BLaER1 treated with 17β-estradiol and CSF1 and Interleukin-3, amounts not matched to agents 10 nM and 100 nM (cell line): ENCODE measurements at regions not wholly inside any gene's neighbourhood (a gene's known extent, or its start where the extent isn't known, plus 50 kb on each side); places are given as distances from the start of the nearest gene placed in this dataset.
A peak's percentile ranks its signal among the peaks of the same experiment; 100 is the strongest.

ENCODE experiments used
- H3K27ac ChIP-seq, 11 experiments: shearing (Covaris generic); formaldehyde crosslinking; 2 replicates each; pipeline ENCODE4 v1.8.1; 2022
- H3K27me3 ChIP-seq, 11 experiments: shearing (Covaris generic); formaldehyde crosslinking; 2 replicates each; pipeline ENCODE4 v1.8.1; 2022
- H3K36me3 ChIP-seq, 11 experiments: shearing (Covaris generic); formaldehyde crosslinking; 2 replicates each; pipeline ENCODE4 v1.8.1; 2022
- H3K4me1 ChIP-seq, 10 experiments: shearing (Covaris generic); formaldehyde crosslinking; 2 replicates each; pipeline ENCODE4 v1.8.1; 2022
- H3K4me2 ChIP-seq, 11 experiments: shearing (Covaris generic); formaldehyde crosslinking; 2 replicates each; pipeline ENCODE4 v1.8.1; 2022
- H3K4me3 ChIP-seq, 10 experiments: shearing (Covaris generic); formaldehyde crosslinking; 2 replicates each; pipeline ENCODE4 v1.8.1; 2022
- H3K9ac ChIP-seq, 11 experiments: shearing (Covaris generic); formaldehyde crosslinking; 2 replicates each; pipeline ENCODE4 v1.8.1; 2022
- H3K9me3 ChIP-seq, 11 experiments: shearing (Covaris generic); formaldehyde crosslinking; replicated peaks in 1 of 11; 2 replicates each; pipeline ENCODE4 v1.8.1; 2022
- H4K20me1 ChIP-seq, 11 experiments: shearing (Covaris generic); formaldehyde crosslinking; 2 replicates each; pipeline ENCODE4 v1.8.1; 2022
- Cebpa-rat ChIP-seq, 11 experiments: shearing (Covaris generic); IDR thresholded peaks; 2 replicates each; pipeline ENCODE4 v1.8.1; 2022

- H3K36me3 ChIP-seq: peaks cover 0 to 10% (median 0%) of the 10 kb centered on the region in 11 experiments; a peak in 1 of 22 replicates
- TF ChIP-seq Cebpa-rat (IDR thresholded peaks at IDR 0.05): no peak
- peak overlapping the region; percentile 64 to 98 (median 83) for H3K27ac ChIP-seq
- H3K4me2 ChIP-seq: peak overlapping the region; percentile 79 to 99 (median 89)
- H4K20me1 ChIP-seq: no peaks in the 10 kb centered on the region
- H3K27me3 ChIP-seq: no peaks in the 10 kb centered on the region
- H3K4me1 ChIP-seq: peaks cover 26 to 68% (median 29%) of the 10 kb centered on the region in 10 experiments; a peak in 19 of 20 replicates
- peak overlapping the region in 7 of 11 experiments; percentile 78 to 93 (median 85); a peak in 12 of 22 replicates for H3K9ac ChIP-seq
- H3K4me3 ChIP-seq: peak overlapping the region in 1 of 10 experiments; percentile 53; a peak in 2 of 20 replicates
- peaks cover 10 to 20% (median 15%) of the 10 kb centered on the region in 11 experiments for H3K9me3 ChIP-seq
Observed at GRCh38 chr5:91281401-91281800, 101.7 kb downstream of the ARRDC3 start.

GRCh38 chr5:91280362-91281269, 102.5 kb downstream of the ARRDC3 start:
- TF ChIP-seq Cebpa-rat (IDR thresholded peaks at IDR 0.05): no peak
- peak overlapping the region; percentile 64 to 98 (median 83) for H3K27ac ChIP-seq
- peak overlapping the region; percentile 68 to 93 (median 82) for H3K9ac ChIP-seq
- no peaks in the 10 kb centered on the region for H3K27me3 ChIP-seq
- peaks cover 0 to 7% (median 0%) of the 10 kb centered on the region in 11 experiments; a peak in 1 of 22 replicates for H3K36me3 ChIP-seq
- peak overlapping the region; percentile 53 to 71 (median 59) for H3K4me3 ChIP-seq
- H3K4me1 ChIP-seq: peaks cover 26 to 67% (median 29%) of the 10 kb centered on the region in 10 experiments; a peak in 19 of 20 replicates
- peaks cover 9 to 17% (median 11%) of the 10 kb centered on the region in 11 experiments for H3K9me3 ChIP-seq
- H4K20me1 ChIP-seq: no peaks in the 10 kb centered on the region
- peak overlapping the region; percentile 79 to 99 (median 89) for H3K4me2 ChIP-seq

DNA sequence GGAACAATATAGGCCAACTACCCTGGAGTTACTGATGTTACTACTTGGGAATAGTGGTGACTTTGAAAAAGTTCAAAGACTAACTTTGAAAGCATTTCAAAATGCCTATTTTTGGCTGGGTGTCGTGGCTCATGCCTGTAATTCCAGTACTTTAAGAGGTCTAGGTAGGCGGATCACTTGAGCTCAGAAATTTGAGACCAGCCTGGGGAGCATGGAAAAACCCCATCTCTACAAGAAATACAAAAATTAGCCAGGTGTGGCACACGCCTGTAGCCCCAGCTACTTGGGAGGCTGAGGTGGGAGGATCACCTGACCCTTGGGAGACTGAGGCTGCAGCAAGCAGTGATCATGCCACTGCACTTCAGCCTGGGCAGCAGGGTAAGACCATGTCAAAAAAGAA, 105.3 kb downstream of the ARRDC3 start:
- H3K9ac ChIP-seq: no peak overlapping the region
- H3K36me3 ChIP-seq: no peaks in the 10 kb centered on the region
- H3K27me3 ChIP-seq: no peaks in the 10 kb centered on the region
- H3K4me3 ChIP-seq: no peak overlapping the region
- peak overlapping the region in 4 of 11 experiments; percentile 19 to 79 (median 46); a peak in 6 of 22 replicates for H3K4me2 ChIP-seq
- H4K20me1 ChIP-seq: no peaks in the 10 kb centered on the region
- peaks cover 28 to 43% (median 33%) of the 10 kb centered on the region in 10 experiments; a peak in 19 of 20 replicates for H3K4me1 ChIP-seq
- TF ChIP-seq Cebpa-rat (IDR thresholded peaks at IDR 0.05): no peak
- H3K9me3 ChIP-seq: no peaks in the 10 kb centered on the region; a peak in 1 of 22 replicates
- H3K27ac ChIP-seq: peak overlapping the region in 2 of 11 experiments; percentile 15 to 69; a peak in 2 of 22 replicates

DNA sequence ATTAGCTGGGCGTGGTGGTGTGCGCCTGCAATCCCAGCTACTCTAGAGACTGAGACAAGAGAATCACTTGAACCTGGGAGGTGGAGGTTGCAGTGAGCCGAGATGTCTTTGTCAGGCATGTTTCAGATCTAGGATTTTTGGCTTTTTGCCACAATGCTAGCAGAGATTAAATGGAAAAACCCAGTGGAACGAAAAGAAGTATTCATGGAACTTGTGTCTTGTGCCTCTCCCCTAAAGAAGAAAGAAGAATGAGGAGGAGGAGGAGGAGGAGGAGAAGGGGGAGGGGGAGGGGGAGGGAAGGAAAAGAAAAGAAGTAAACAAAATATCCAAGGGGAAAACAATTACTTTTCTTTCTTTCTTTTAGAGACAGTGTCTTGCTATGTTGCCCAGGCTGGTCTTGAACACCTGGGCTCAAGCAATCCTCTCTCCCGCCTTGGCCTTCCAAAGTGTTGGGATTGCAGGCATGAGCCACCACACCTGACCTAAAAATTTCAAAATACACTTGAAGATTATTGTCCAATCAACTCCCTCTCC, 106.0 kb downstream of the ARRDC3 start:
- H3K4me2 ChIP-seq: no peak overlapping the region
- no peak for TF ChIP-seq Cebpa-rat (IDR thresholded peaks at IDR 0.05)
- no peaks in the 10 kb centered on the region for H3K27me3 ChIP-seq
- H4K20me1 ChIP-seq: no peaks in the 10 kb centered on the region
- no peak overlapping the region for H3K4me3 ChIP-seq
- H3K9ac ChIP-seq: no peak overlapping the region
- no peaks in the 10 kb centered on the region; a peak in 1 of 22 replicates for H3K9me3 ChIP-seq
- peaks cover 28 to 45% (median 37%) of the 10 kb centered on the region in 10 experiments; a peak in 19 of 20 replicates for H3K4me1 ChIP-seq
- H3K27ac ChIP-seq: no peak overlapping the region
- H3K36me3 ChIP-seq: no peaks in the 10 kb centered on the region

DNA sequence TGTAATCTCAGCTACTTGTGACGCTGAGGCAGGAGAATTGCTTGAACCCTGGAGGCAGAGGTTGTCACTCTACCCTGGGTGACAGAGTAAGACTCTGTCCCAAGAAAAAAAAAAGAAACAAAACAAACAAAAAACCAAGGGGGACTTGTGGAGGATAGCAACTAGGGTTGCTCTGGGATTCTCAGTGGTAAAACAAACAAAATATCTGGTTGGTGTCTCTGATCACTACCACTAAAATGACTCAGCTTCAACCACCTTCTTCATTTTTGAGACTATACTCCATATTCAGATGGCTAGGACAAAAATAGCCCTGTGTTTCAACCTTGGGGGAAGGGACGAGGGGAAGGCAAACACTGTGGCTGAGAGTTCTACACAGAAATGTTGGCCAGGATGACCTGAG, 110.3 kb downstream of the ARRDC3 start:
- peaks cover 7 to 30% (median 21%) of the 10 kb centered on the region in 10 experiments; a peak in 19 of 20 replicates for H3K4me1 ChIP-seq
- H3K9me3 ChIP-seq: no peaks in the 10 kb centered on the region
- H3K4me2 ChIP-seq: peak overlapping the region in 6 of 11 experiments; percentile 39 to 69 (median 52); a peak in 13 of 22 replicates
- H3K27ac ChIP-seq: peak overlapping the region in 5 of 11 experiments; percentile 8 to 59 (median 48); a peak in 6 of 22 replicates
- no peaks in the 10 kb centered on the region for H3K36me3 ChIP-seq
- no peak for TF ChIP-seq Cebpa-rat (IDR thresholded peaks at IDR 0.05)
- no peaks in the 10 kb centered on the region for H4K20me1 ChIP-seq
- no peaks in the 10 kb centered on the region for H3K27me3 ChIP-seq
- H3K9ac ChIP-seq: peak overlapping the region in 1 of 11 experiments; percentile 24; a peak in 2 of 22 replicates
- H3K4me3 ChIP-seq: no peak overlapping the region

DNA sequence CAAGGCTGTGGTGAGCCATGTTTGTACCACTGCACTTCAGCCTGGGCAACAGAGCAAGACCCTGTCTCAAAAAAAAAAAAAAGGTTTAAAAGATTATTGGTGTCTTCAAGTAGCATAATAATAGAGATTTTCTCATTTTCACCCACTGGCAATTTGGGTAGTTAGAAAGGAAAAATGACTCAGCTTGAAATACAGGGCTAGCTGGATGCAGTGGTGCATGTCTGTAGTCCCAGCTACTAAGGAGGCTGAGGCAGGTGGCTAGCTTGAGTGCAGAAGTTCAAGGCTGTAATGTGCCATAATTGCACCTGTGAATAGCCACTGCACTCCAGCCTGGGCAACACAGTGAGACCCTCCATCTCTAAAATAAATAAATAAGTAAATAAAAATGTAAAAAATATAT, 111.1 kb downstream of the ARRDC3 start:
- H4K20me1 ChIP-seq: no peaks in the 10 kb centered on the region
- no peak overlapping the region; a peak in 1 of 22 replicates for H3K27ac ChIP-seq
- H3K4me3 ChIP-seq: no peak overlapping the region
- peaks cover 7 to 29% (median 21%) of the 10 kb centered on the region in 10 experiments; a peak in 19 of 20 replicates for H3K4me1 ChIP-seq
- TF ChIP-seq Cebpa-rat (IDR thresholded peaks at IDR 0.05): no peak
- no peaks in the 10 kb centered on the region for H3K27me3 ChIP-seq
- H3K9ac ChIP-seq: no peak overlapping the region
- no peaks in the 10 kb centered on the region for H3K9me3 ChIP-seq
- H3K4me2 ChIP-seq: peak overlapping the region in 5 of 11 experiments; percentile 36 to 69 (median 39); a peak in 6 of 22 replicates
- no peaks in the 10 kb centered on the region for H3K36me3 ChIP-seq

DNA sequence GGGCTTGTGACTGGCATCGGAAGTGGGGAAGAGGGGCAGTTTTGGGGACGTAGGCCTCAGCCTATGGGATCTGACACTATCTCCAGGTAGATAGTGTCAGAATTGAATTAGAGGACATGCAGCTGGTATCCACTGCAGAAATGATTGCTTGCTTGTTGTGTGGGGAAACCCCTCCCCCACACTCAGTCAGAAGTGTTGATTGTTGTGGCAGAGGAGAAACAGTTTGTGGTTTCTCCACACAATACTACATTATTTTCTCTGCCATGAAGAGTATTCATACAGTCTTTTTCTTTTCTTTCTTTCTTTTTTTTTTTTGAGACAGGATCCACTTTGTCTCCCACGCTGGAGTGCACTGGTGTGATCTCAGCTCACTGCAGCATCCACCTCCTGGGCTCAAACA, 113.9 kb downstream of the ARRDC3 start:
- Histone ChIP-seq H3K4me3 (no peak overlapping the region), H3K9me3 (no peaks in the 10 kb centered on the region), H4K20me1 (no peaks in the 10 kb centered on the region), H3K4me1 (peaks cover 13 to 41% (median 30%) of the 10 kb centered on the region in 10 experiments), H3K36me3 (no peaks in the 10 kb centered on the region), H3K27ac (no peak overlapping the region), H3K9ac (no peak overlapping the region), H3K27me3 (no peaks in the 10 kb centered on the region), H3K4me2 (peak overlapping the region in 10 of 11 experiments; percentile 9 to 53 (median 34); a peak in 14 of 22 replicates)
- no peak for TF ChIP-seq Cebpa-rat (IDR thresholded peaks at IDR 0.05)

DNA sequence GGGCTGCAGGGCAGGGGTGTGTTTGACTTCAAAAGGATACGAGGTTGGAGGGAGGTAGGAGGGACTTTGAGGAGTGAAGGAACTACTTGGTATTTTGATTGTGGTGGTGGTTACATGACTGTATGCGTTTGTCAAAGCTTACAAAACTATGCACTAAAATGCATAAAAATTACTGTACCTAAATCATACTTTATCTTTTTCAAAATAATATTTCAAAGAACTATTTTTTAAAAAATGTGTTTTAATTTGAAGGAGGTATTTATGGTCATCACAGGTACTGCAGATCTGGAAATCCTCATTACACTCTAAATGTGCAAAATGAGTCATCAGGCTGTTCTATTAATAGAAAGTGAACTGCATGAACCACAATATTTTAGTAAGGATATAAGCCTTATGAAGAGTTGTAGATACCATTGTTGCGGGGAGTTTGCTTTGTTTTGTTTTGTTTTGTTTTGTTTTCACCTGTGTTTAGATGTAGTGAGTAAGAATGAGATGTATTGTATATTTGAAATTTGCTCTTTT, 116.9 kb downstream of the ARRDC3 start:
- Histone ChIP-seq H3K4me2 (peak overlapping the region in 5 of 11 experiments; percentile 26 to 62 (median 55); a peak in 7 of 22 replicates), H3K36me3 (no peaks in the 10 kb centered on the region), H3K9ac (no peak overlapping the region), H3K4me3 (no peak overlapping the region), H3K27me3 (no peaks in the 10 kb centered on the region), H3K27ac (no peak overlapping the region), H3K9me3 (peaks cover 0 to 15% (median 0%) of the 10 kb centered on the region in 11 experiments; a peak in 5 of 22 replicates), H4K20me1 (no peaks in the 10 kb centered on the region), H3K4me1 (peaks cover 10 to 24% (median 19%) of the 10 kb centered on the region in 10 experiments)
- no peak for TF ChIP-seq Cebpa-rat (IDR thresholded peaks at IDR 0.05)
